ENCODE measurements at regions not wholly inside any gene's neighbourhood (a gene's known extent, or its start where the extent isn't known, plus 50 kb on each side); places are given as distances from the start of the nearest gene placed in this dataset.

- no peak for DNase-seq (ENCODE audit: low read depth in 1 of 2, low spot score in 1 of 2)
- in situ Hi-C loops (cut with HindIII; ENCODE audit: low pct_unique_long_range_greater_than_20kb, low sequenced_read_pairs): no loop called here
- no peak for TF ChIP-seq JUND (IDR thresholded peaks at IDR 0.05; ENCODE audit: low read depth)
These were observed 1002.8 kb downstream of the TRHDE start for GRCh38 chr12:73274976-73275375.

- in situ Hi-C loops (cut with HindIII; ENCODE audit: low pct_unique_long_range_greater_than_20kb, low sequenced_read_pairs): no loop called here
- DNase-seq (ENCODE audit: low read depth in 1 of 2, low spot score in 1 of 2): no peak
These were observed 1005.8 kb downstream of the TRHDE start for GRCh38 chr12:73277971-73278370.

GRCh38 chr12:73301530-73301929 is 1029.4 kb downstream of the TRHDE start:
- no peak for TF ChIP-seq JUND (IDR thresholded peaks at IDR 0.05; ENCODE audit: low read depth)
- in situ Hi-C loops (cut with HindIII; ENCODE audit: low pct_unique_long_range_greater_than_20kb, low sequenced_read_pairs): no loop called here
- no peak for DNase-seq (ENCODE audit: low read depth in 1 of 2, low spot score in 1 of 2)

More at GRCh38 chr12:73277971-73278370, 1005.8 kb downstream of the TRHDE start:
- no peak for TF ChIP-seq JUND (IDR thresholded peaks at IDR 0.05; ENCODE audit: low read depth)

GRCh38 chr12:73307260-73307659 is 1035.1 kb downstream of the TRHDE start:
- no peak for DNase-seq (ENCODE audit: low read depth in 1 of 2, low spot score in 1 of 2)
- in situ Hi-C loops (cut with HindIII; ENCODE audit: low pct_unique_long_range_greater_than_20kb, low sequenced_read_pairs): no loop called here
- no peak for TF ChIP-seq JUND (IDR thresholded peaks at IDR 0.05; ENCODE audit: low read depth)

GRCh38 chr12:73308079-73308478 is 1035.9 kb downstream of the TRHDE start:
- no peak for TF ChIP-seq JUND (IDR thresholded peaks at IDR 0.05; ENCODE audit: low read depth)
- in situ Hi-C loops (cut with HindIII; ENCODE audit: low pct_unique_long_range_greater_than_20kb, low sequenced_read_pairs): no loop called here
- DNase-seq (ENCODE audit: low read depth in 1 of 2, low spot score in 1 of 2): no peak

- no peak for DNase-seq (ENCODE audit: low read depth in 1 of 2, low spot score in 1 of 2)
- no peak for TF ChIP-seq JUND (IDR thresholded peaks at IDR 0.05; ENCODE audit: low read depth)
- in situ Hi-C loops (cut with HindIII; ENCODE audit: low pct_unique_long_range_greater_than_20kb, low sequenced_read_pairs): no loop called here
These were observed 1036.6 kb downstream of the TRHDE start for GRCh38 chr12:73308747-73309146.

GRCh38 chr12:73321319-73321718 is 1049.1 kb downstream of the TRHDE start:
- TF ChIP-seq JUND (IDR thresholded peaks at IDR 0.05; ENCODE audit: low read depth): no peak
- in situ Hi-C loops (cut with HindIII; ENCODE audit: low pct_unique_long_range_greater_than_20kb, low sequenced_read_pairs): no loop called here
- DNase-seq (ENCODE audit: low read depth in 1 of 2, low spot score in 1 of 2): no peak

- in situ Hi-C loops (cut with HindIII; ENCODE audit: low pct_unique_long_range_greater_than_20kb, low sequenced_read_pairs): no loop called here
- DNase-seq (ENCODE audit: low read depth in 1 of 2, low spot score in 1 of 2): no peak
- no peak for TF ChIP-seq JUND (IDR thresholded peaks at IDR 0.05; ENCODE audit: low read depth)
These were observed 1049.6 kb downstream of the TRHDE start for GRCh38 chr12:73321776-73322175.

- no peak for DNase-seq (ENCODE audit: low read depth in 1 of 2, low spot score in 1 of 2)
- no peak for TF ChIP-seq JUND (IDR thresholded peaks at IDR 0.05; ENCODE audit: low read depth)
- in situ Hi-C loops (cut with HindIII; ENCODE audit: low pct_unique_long_range_greater_than_20kb, low sequenced_read_pairs): no loop called here
These were observed 1058.6 kb downstream of the TRHDE start for GRCh38 chr12:73330584-73331351.

GRCh38 chr12:73341559-73342247 is 1069.5 kb downstream of the TRHDE start:
- in situ Hi-C loops (cut with HindIII; ENCODE audit: low pct_unique_long_range_greater_than_20kb, low sequenced_read_pairs): no loop called here
- no peak for TF ChIP-seq JUND (IDR thresholded peaks at IDR 0.05; ENCODE audit: low read depth)
- DNase-seq (ENCODE audit: low read depth in 1 of 2, low spot score in 1 of 2): no peak

- in situ Hi-C loops (cut with HindIII; ENCODE audit: low pct_unique_long_range_greater_than_20kb, low sequenced_read_pairs): no loop called here
- TF ChIP-seq JUND (IDR thresholded peaks at IDR 0.05; ENCODE audit: low read depth): no peak
- no peak for DNase-seq (ENCODE audit: low read depth in 1 of 2, low spot score in 1 of 2)
These were observed 1070.6 kb downstream of the TRHDE start for GRCh38 chr12:73342733-73343132.

GRCh38 chr12:73352826-73353225 is 1080.7 kb downstream of the TRHDE start:
- in situ Hi-C loops (cut with HindIII; ENCODE audit: low pct_unique_long_range_greater_than_20kb, low sequenced_read_pairs): no loop called here
- DNase-seq (ENCODE audit: low read depth in 1 of 2, low spot score in 1 of 2): no peak

GRCh38 chr12:73361156-73361863 is 1089.1 kb downstream of the TRHDE start:
- no peak for TF ChIP-seq JUND (IDR thresholded peaks at IDR 0.05; ENCODE audit: low read depth)
- in situ Hi-C loops (cut with HindIII; ENCODE audit: low pct_unique_long_range_greater_than_20kb, low sequenced_read_pairs): no loop called here
- DNase-seq (ENCODE audit: low read depth in 1 of 2, low spot score in 1 of 2): no peak

More at GRCh38 chr12:73352826-73353225, 1080.7 kb downstream of the TRHDE start:
- TF ChIP-seq JUND (IDR thresholded peaks at IDR 0.05; ENCODE audit: low read depth): no peak

Data from T47D (cell line).